Nephron (organoid): ENCODE measurements at regions not wholly inside any gene's neighbourhood (a gene's known extent, or its start where the extent isn't known, plus 50 kb on each side); places are given as distances from the start of the nearest gene placed in this dataset.

ENCODE experiments used
- H3K27ac Mint-ChIP-seq, 3 experiments: 2 replicates each; pipeline ENCODE4 v1.8.0; 2020; ENCODE audit warnings: mixed read lengths in 3 of 3, mild to moderate bottlenecking in 2 of 3, moderate library complexity in 1 of 3
- H3K27me3 Mint-ChIP-seq: 2 replicates; pipeline ENCODE4 v1.8.0; 2021; ENCODE audit warnings: low read depth, mild to moderate bottlenecking, moderate library complexity, mixed read lengths
- H3K36me3 Mint-ChIP-seq: 2 replicates; pipeline ENCODE4 v1.8.0; 2020; ENCODE audit warnings: low read depth, mixed read lengths
- H3K4me1 Mint-ChIP-seq: 2 replicates; pipeline ENCODE4 v1.8.0; 2020; ENCODE audit warnings: mixed read lengths
- H3K4me3 Mint-ChIP-seq, 3 experiments: 2 replicates each; pipeline ENCODE4 v1.8.0; 2020; ENCODE audit warnings: mild to moderate bottlenecking in 3 of 3, mixed read lengths in 3 of 3, moderate library complexity in 2 of 3
- H3K9me3 Mint-ChIP-seq: 2 replicates; pipeline ENCODE4 v1.8.0; 2020; ENCODE audit warnings: mixed read lengths
- TF ChIP-seq, protein P1 (sequence below), 3 experiments: fragments of 200-600 bp; sonication (generic); IDR thresholded peaks; one replicate each; pipeline ENCODE4 v1.5.0; 2021; ENCODE audit warnings: antibody characterized with exemption in 3 of 3; ENCODE audit not compliant: unreplicated experiment in 3 of 3

DNA sequence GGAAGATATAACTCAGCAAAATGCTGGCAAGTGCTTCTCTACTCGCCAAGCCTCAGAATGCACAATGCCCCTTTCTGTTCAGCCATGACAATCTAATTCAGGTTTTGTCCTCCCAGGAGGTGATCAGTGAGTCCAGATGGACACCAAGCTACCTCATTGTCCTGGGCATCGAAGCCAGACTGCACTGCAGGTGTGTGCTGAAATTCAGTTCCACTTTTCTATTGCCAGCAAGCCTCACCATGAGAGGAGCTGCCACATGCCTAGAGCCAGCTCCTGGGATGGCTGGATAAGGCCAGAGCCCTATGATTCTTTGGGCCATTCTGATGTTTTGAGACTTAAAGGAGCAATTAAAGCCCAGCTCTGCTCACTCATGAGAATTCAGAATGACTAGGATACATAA is 186.7 kb downstream of the GRIN2B start:
- Mint-ChIP-seq H3K36me3 (no peaks in the 10 kb centered on the region), H3K27ac (no peak overlapping the region)
- TF ChIP-seq, protein P1, sequence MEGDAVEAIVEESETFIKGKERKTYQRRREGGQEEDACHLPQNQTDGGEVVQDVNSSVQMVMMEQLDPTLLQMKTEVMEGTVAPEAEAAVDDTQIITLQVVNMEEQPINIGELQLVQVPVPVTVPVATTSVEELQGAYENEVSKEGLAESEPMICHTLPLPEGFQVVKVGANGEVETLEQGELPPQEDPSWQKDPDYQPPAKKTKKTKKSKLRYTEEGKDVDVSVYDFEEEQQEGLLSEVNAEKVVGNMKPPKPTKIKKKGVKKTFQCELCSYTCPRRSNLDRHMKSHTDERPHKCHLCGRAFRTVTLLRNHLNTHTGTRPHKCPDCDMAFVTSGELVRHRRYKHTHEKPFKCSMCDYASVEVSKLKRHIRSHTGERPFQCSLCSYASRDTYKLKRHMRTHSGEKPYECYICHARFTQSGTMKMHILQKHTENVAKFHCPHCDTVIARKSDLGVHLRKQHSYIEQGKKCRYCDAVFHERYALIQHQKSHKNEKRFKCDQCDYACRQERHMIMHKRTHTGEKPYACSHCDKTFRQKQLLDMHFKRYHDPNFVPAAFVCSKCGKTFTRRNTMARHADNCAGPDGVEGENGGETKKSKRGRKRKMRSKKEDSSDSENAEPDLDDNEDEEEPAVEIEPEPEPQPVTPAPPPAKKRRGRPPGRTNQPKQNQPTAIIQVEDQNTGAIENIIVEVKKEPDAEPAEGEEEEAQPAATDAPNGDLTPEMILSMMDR (IDR thresholded peaks at IDR 0.05; ENCODE audit: unreplicated experiment in 3 of 3) = no peak

DNA sequence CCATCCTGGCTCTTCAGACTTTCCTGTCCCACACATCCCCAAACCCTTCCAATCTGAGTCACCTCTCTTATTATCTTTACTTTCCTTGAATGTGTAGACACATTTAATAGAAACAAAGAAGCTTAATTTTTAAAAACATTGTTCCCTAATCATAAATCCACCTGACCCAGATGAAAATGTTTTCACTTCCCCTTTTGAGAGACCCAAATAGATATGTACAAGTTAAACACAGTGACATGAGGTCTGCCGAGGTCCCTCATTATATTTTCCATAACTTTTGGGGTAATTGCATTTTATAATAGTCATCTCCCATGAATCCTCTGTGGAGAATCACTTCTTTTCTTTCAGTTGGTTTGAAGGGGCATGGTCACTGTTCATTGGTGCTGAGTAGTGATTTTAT is 191.1 kb downstream of the GRIN2B start:
- Mint-ChIP-seq H3K4me3 (no peak overlapping the region), H3K9me3 (no peaks in the 10 kb centered on the region), H3K4me1 (no peaks in the 10 kb centered on the region), H3K27ac (no peak overlapping the region), H3K27me3 (peaks cover 5% of the 10 kb centered on the region), H3K36me3 (no peaks in the 10 kb centered on the region)
- TF ChIP-seq, protein P1 (IDR thresholded peaks at IDR 0.05; ENCODE audit: unreplicated experiment in 3 of 3) = no peak

More for the DNA sequence above, 186.7 kb downstream of the GRIN2B start:
- peaks cover 3% of the 10 kb centered on the region for H3K27me3 Mint-ChIP-seq
- no peak overlapping the region for H3K4me3 Mint-ChIP-seq
- H3K4me1 Mint-ChIP-seq = peaks cover 7% of the 10 kb centered on the region
- H3K9me3 Mint-ChIP-seq = no peaks in the 10 kb centered on the region

DNA sequence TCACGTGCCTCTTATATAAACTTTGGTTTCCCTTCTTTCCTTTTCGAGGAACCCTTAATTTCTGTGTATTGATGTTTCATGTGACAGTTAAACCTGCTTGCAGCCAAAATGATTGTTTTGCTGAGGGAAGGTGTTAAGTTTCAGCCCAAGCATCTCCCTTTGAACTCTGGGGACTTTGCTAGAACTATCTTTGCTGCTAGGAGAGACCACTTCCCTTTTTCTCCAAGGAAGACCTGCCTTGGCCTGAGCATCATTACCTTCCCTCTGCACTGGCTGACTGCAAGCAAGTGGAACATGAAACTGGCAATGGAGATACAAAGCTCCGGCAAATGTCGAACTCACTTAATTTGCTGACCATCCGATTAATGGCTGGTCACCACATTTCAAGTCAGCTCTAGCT is 192.8 kb downstream of the GRIN2B start:
- Mint-ChIP-seq H3K4me1 (no peaks in the 10 kb centered on the region), H3K36me3 (no peaks in the 10 kb centered on the region), H3K4me3 (no peak overlapping the region), H3K9me3 (no peaks in the 10 kb centered on the region), H3K27ac (no peak overlapping the region), H3K27me3 (peaks cover 12% of the 10 kb centered on the region)
- TF ChIP-seq, protein P1 (IDR thresholded peaks at IDR 0.05; ENCODE audit: unreplicated experiment in 3 of 3) = no peak

DNA sequence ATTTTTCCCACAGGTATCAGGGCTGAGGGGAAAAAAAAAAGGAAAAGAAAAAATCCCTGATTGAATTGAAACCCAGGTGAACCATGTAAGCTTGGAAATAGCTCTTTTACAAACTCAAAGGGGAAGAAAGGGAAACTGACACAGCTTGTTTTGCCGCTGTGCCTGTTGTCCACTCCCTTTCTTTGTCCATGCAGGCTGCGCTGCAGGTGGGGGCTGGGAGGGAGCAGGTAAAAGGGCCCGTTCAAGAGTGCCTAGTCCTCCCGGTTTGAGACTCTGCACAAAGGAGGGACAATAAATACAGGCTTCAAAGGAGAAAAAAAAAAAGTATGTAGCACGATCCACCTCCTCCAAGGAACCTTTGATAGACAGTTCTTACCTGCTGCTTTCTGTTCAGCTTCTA is 194.8 kb downstream of the GRIN2B start:
- Mint-ChIP-seq H3K27ac (no peak overlapping the region), H3K36me3 (no peaks in the 10 kb centered on the region), H3K4me3 (no peak overlapping the region), H3K4me1 (no peaks in the 10 kb centered on the region), H3K27me3 (peaks cover 12% of the 10 kb centered on the region), H3K9me3 (no peaks in the 10 kb centered on the region)
- TF ChIP-seq, protein P1 (IDR thresholded peaks at IDR 0.05; ENCODE audit: unreplicated experiment in 3 of 3) = no peak

DNA sequence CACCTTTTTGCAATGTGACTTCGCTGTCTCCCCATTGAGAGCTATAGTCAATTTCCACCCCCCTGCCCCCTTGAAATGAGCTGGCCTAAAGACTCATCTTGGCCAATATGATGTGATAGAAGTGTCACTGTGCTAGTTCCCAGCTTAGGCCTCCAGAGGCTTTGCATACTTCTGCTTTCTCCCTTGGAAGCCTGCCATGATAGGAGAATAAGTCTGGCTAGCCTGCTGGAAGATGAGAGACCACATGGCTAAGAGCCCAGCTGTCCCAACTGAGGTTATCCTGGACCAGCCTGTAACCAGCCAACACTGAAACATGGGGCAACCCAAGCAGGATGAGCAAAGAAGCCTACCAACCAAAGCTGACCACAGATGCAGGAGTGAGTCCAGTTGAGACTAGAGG is 196.9 kb downstream of the GRIN2B start:
- Mint-ChIP-seq H3K4me3 (no peak overlapping the region), H3K27ac (no peak overlapping the region), H3K9me3 (no peaks in the 10 kb centered on the region), H3K36me3 (no peaks in the 10 kb centered on the region), H3K4me1 (no peaks in the 10 kb centered on the region), H3K27me3 (peaks cover 8% of the 10 kb centered on the region)
- TF ChIP-seq, protein P1 (IDR thresholded peaks at IDR 0.05; ENCODE audit: unreplicated experiment in 3 of 3) = no peak

DNA sequence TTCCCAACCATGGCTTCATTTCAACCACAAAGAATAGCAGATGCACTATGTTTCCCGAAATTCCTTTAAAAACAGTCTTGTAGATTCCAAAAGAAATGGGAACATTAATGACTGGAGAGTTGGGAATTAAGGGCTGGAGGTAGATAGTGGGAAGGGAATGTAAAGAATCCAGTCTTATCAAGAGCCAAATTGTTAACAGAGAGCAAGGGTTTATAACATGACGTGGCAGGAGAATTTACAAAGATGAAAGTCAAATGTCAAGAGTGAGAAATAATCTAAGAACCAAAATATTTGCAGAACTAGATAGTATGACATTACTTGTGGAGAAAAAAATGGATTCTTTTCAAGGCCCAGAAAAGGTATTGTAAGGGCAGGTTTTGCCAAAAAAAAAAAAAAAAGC is 200.9 kb downstream of the GRIN2B start:
- H3K27me3 Mint-ChIP-seq = peaks cover 8% of the 10 kb centered on the region
- no peaks in the 10 kb centered on the region for H3K36me3 Mint-ChIP-seq
- H3K27ac Mint-ChIP-seq = no peak overlapping the region
- H3K4me3 Mint-ChIP-seq = no peak overlapping the region
- no peaks in the 10 kb centered on the region for H3K4me1 Mint-ChIP-seq
- H3K9me3 Mint-ChIP-seq = no peaks in the 10 kb centered on the region
- TF ChIP-seq, protein P1 (IDR thresholded peaks at IDR 0.05; ENCODE audit: unreplicated experiment in 3 of 3) = no peak
